HG03095 (cell line): ENCODE measurements at regions not wholly inside any gene's neighbourhood (a gene's known extent, or its start where the extent isn't known, plus 50 kb on each side); places are given as distances from the start of the nearest gene placed in this dataset.
A peak's percentile ranks its signal among the peaks of the same experiment; 100 is the strongest.

Experiments used
- ATAC-seq: cut with Tn5 transposase; IDR thresholded peaks from one replicate; pipeline ENCODE4 v1.9.1; 2021; ENCODE audit warnings: moderate library complexity; ENCODE audit not compliant: unreplicated experiment

- no peak for ATAC-seq
Measured at GRCh38 chr13:74004109-74004508, 130.1 kb downstream of the KLF12 start.

DNA sequence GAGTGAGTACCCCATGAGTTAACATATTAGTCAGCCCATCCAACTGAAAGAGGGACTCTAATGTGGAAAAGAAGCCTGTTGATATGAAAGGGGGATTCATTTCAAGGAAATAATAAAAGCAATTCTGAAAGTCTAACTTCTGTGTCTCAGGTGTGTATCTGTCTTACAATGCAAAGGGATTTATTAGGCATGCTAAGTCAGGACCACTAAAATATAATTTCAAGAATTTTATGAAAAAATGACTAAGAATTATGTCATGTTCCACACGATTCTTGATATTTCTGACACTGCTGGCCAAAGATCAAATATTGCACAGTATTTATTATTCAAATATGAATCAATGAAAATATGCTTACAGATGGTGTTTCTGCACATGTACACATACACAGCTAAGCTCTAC, 130.8 kb downstream of the KLF12 start:
- ATAC-seq = no peak

GRCh38 chr13:74000876-74001275, 133.3 kb downstream of the KLF12 start:
- ATAC-seq = no peak

DNA sequence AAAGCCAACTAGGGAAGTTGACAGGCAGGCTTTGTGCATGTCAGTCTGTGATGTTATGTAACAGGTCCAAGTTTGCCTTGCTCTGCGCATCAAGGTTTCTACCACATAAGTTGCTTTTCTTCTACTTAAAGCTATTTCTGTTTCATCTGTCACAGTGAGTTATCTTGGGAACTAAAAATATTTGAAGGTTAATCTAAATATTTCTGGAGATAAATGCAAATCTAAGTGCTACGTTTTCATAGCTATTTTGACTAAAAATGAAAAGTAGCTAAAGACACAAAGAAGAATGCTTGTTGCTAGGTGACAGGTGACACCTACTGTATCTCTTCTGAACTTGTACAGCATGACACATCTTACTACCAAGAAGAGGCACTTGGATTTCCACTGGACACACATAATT, 135.6 kb downstream of the KLF12 start:
- ATAC-seq = peak; percentile 81

GRCh38 chr13:73997964-73998363, 136.2 kb downstream of the KLF12 start:
- no peak for ATAC-seq

DNA sequence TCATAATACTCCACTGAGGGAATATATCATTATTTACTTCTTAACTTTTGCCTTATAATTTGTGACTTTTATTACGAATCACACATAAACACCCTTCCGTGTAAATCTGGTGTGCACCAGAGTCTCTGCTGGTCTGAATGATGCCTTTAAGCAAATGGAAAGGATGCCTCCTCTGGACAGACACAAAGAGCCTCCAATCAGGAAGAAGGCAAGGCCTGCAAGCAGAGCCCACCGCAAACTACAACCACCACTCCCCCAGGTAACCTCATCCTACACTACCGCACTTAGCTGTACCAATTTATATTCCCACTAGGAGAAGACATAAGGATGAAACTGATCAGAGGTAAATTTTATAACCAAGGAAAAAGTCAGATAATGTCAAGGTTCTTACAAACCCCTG, 137.6 kb downstream of the KLF12 start:
- ATAC-seq = no peak

DNA sequence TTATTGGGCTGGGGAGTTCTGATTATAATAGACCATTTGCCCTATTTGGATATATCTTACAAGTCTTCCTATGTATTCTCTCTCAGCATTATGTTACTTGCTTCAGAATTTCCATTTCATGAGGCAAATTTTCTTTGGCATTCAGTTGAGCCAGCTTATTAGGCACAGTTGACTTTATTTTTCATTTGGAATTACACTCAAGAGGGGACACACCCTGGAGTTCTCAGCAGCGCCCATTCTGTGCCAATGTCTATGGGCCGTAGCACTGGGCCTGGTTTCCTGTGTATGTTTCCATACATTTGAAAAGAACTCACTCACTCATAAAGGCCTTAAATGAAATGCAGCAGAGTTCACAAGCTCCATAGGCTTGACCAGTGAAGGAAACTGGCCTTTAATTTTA, 138.5 kb downstream of the KLF12 start:
- ATAC-seq = no peak

- no peak for ATAC-seq
Measured at GRCh38 chr13:73993661-73994060, 140.5 kb downstream of the KLF12 start.

DNA sequence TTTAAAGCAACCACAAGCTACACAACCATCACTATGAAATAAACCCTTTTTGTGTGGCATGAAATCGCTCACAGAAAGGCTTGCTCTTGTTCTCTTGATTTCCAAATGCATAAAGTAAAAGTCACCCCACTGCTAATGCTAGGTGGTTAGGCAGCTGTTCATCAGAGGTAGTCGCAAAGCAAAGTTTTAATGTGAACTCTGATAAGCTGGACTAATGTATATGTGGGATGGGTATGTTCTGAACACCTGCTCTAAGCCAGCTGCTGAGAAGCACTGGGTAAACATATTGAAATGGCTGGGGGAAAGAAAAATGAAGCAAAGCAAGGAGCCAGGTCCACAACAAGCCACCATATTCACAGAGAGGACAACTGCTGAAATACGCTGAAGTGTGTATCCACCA, 142.3 kb downstream of the KLF12 start:
- peak; percentile 24 for ATAC-seq

DNA sequence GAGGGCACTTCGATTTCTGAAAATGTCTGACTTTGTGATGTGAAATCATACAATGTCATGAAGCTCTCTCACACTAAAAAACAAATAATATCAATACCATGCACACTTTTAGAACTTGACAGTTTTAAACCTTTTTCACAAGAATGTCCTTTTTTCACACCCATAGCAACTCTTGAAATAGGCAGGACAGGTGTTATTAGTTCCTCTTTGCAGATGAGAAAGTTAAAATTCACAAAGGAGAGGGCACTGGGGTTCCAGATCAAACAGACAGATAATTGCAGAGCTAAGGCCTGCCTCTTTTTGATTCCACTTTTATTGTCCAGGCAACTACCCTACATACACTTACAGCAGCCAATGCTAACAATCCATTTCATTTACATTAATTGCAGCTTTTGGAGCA, 142.8 kb downstream of the KLF12 start:
- peak; percentile 58 for ATAC-seq

- ATAC-seq = no peak
Measured at GRCh38 chr13:73989244-73989843, 144.9 kb downstream of the KLF12 start.

DNA sequence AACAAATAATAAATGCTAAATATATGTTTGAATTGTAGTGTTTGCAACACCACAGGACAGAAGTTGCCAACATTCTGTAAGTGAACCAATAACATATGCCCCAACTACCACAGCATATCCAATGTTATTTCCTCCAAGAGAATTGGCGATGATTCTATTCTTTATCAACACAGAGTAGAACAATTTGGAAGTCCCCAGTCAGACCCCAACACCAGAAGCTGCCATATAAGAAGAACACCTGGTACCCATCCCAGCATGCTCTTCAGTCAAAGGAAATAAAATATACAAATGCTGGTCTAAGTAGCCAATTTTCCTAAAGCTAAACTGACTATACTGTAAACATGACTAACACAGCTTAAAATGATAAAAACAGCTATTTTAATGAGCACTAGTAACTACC, 145.7 kb downstream of the KLF12 start:
- ATAC-seq = no peak

- no peak for ATAC-seq
Measured at GRCh38 chr13:73987618-73988017, 146.6 kb downstream of the KLF12 start.

DNA sequence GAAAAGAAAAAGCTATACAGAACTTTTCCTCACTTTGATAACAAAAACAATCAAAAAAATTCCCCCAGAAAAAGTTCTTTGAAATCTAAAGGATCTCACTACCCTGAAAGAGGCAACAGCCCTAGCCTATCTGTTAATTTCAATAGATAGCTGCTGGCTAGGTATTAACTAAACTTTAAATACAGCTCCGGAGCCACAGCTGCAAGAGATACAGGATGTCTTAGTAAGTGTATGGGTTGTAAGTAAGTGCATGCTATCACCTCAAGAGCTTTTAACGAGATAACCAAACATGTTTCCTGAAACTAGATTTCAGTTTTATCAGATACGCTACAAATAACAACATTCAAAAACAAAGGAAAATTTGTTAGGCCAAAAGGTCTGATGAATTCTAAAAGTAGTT, 148.4 kb downstream of the KLF12 start:
- ATAC-seq = no peak

DNA sequence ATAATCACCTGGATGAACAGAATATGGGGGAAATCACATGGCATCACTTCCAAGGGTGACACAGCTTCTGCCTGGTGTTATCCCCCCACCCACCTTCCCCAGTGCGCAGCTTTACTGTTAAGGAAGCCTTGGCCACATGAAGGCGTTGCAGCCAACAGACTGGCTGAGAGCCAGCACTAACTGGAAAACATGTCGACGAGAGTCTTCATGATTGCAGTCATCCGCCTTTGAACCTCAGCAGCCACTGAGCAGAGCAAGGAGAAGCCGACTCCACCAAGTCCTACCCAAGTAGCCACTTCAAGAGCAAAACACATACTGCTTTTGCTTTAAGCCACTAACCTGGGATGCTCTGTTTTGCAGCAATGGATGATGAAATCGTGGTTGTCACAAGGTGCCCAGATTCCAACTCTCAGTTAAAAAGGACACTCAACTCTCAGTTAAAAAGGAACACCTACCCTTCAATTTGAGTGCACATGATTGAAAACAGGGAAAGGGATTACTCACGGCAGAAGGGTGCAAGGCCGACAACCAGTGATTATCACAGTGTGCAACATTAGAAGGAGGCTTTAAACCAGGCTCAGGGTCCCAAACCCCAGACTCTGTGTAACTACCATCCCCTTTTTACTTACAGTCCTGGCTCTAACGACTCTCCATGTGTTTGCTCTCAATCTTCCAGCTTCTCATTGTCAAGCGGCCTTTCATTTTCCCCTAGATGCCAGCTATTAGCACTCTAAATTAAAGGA, 149.1 kb downstream of the KLF12 start:
- no peak for ATAC-seq

GRCh38 chr13:73984201-73984600, 150.0 kb downstream of the KLF12 start:
- no peak for ATAC-seq

DNA sequence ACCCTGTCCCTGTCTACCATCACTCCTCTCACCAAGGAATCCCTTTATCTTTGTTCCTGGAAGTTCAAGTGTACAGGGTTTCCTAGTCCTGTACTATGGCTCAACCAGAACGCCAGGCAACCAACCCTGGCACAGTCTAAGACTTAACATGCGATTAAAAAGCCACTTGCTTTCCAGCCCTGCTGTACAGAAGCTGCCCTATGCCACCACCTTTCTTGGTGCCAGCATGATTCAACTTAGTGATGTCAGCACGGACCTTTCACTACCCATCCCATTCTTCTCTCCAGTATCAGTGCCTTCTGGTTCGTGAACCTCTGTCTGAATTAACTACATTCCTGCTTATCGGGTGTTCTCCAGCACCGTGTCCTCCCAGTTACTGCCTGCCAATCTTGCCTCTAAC, 151.1 kb downstream of the KLF12 start:
- no peak for ATAC-seq

DNA sequence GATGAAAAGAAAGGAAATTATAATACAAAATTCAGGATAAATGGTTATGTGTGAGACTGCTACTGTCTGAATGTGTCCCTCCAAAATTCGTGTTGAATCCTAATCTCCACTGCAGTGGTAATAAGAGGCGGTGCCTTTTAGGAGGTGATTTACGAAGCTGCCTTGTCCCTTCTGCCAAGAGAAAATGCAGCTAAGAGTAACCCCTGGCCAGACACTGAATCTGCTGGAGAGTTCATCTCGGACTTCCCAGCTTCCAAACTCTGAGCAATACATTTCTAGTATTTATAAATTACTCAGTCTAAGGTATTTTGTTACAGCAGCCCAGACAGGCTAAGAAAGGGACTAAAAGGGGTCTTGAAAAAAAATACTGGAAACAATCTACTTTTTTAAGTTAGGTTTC, 152.6 kb downstream of the KLF12 start:
- ATAC-seq = no peak

- ATAC-seq = no peak
Measured at GRCh38 chr13:73975767-73976166, 158.4 kb downstream of the KLF12 start.

DNA sequence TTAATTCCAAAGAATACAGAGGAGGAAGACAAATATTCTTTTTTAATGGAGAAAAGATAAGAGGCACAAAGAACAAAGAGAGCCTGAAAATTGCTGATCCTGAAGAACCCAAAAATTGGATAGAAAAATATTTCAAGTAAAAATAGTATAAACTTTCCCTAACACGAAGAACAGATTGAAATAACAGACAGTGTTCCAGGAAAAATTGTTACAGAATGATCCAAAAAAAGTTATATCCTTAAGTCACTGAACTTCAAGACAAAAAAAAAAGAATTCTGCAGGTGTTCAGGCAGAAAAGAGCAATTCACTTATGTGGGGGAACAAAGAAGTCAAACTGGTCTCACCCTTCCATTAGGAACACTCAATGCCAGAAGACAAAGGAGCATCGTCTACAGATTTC, 160.2 kb downstream of the KLF12 start:
- no peak for ATAC-seq

GRCh38 chr13:73973156-73973555, 161.0 kb downstream of the KLF12 start:
- ATAC-seq = no peak

DNA sequence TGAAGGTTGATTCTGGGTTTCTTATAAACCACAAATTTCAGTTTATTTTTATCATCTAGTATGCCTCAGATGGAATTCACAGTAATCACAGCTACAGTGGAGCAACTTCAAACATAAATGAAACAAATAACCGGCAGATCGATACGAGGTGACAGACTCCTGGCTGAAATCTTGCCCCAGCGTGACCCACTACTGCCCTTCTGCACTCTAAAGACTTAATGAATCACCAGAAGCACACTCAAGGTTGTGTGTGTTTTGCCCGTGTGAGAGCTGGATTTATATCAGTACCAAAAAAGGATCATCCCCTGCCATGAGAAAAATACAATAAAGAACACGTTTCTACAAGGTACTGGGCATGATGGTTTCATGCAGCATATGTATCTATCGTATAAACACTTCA, 161.7 kb downstream of the KLF12 start:
- ATAC-seq = no peak

- no peak for ATAC-seq
Measured at GRCh38 chr13:73971481-73971880, 162.7 kb downstream of the KLF12 start.
